ENCODE measurements at regions not wholly inside any gene's neighbourhood (a gene's known extent, or its start where the extent isn't known, plus 50 kb on each side); places are given as distances from the start of the nearest gene placed in this dataset.

DNA sequence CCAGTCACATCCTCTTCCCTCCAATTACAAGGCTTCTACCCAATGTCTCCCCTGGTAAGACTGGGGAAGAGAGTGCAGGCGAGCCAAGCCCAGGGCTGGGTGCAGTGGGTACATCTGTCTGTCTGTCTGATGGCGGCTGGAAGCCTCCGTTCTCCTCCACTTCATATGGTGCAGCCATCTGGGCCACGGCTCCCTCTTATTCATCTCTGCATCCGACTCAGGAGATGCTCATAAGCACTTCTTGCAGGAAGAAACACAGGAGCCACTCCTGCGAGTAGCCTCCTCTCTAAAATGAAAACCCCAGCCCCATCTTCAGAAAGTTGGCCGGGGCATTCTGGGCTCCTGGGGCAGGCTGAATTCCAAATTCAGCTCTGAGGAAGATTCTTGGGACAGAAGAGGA is 67.5 kb upstream of the SLC6A6 start:
- no peak for TF ChIP-seq EZH2phosphoT487 (IDR thresholded peaks at IDR 0.05; ENCODE audit: low read length)
- TF ChIP-seq, protein P1, sequence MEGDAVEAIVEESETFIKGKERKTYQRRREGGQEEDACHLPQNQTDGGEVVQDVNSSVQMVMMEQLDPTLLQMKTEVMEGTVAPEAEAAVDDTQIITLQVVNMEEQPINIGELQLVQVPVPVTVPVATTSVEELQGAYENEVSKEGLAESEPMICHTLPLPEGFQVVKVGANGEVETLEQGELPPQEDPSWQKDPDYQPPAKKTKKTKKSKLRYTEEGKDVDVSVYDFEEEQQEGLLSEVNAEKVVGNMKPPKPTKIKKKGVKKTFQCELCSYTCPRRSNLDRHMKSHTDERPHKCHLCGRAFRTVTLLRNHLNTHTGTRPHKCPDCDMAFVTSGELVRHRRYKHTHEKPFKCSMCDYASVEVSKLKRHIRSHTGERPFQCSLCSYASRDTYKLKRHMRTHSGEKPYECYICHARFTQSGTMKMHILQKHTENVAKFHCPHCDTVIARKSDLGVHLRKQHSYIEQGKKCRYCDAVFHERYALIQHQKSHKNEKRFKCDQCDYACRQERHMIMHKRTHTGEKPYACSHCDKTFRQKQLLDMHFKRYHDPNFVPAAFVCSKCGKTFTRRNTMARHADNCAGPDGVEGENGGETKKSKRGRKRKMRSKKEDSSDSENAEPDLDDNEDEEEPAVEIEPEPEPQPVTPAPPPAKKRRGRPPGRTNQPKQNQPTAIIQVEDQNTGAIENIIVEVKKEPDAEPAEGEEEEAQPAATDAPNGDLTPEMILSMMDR (IDR thresholded peaks at IDR 0.05; ENCODE audit: low read length), result no peak
- TF ChIP-seq EZH2 (optimal IDR thresholded peaks at IDR 0.05; ENCODE audit: low read depth, low read length), result no peak

Measured in MM.1S (cell line).